GM19467 (cell line): ENCODE measurements at regions not wholly inside any gene's neighbourhood (a gene's known extent, or its start where the extent isn't known, plus 50 kb on each side); places are given as distances from the start of the nearest gene placed in this dataset.
A peak's percentile ranks its signal among the peaks of the same experiment; 100 is the strongest.
"Not testable (repeated sequence)": the region's sequence is repeated elsewhere in the genome, so short reads cannot be mapped to it uniquely, and the experiment has no call there.

ENCODE experiments used
- ATAC-seq: cut with Tn5 transposase; IDR thresholded peaks from one replicate; pipeline ENCODE4 v1.9.1; 2021; ENCODE audit warnings: mild to moderate bottlenecking, moderate library complexity; ENCODE audit not compliant: unreplicated experiment

- peak; percentile 85 for ATAC-seq
Observed at GRCh38 chr1:80629304-80629837, 1171.4 kb upstream of the ADGRL2 start.

- ATAC-seq, result no peak
Observed at GRCh38 chr1:80624682-80625081, 1176.1 kb upstream of the ADGRL2 start.

- no peak for ATAC-seq
Observed at GRCh38 chr1:80607064-80607463, 1193.7 kb upstream of the ADGRL2 start.

GRCh38 chr1:80594013-80594412 is 1206.7 kb upstream of the ADGRL2 start:
- no peak for ATAC-seq

- no peak for ATAC-seq
Observed at GRCh38 chr1:80593197-80593596, 1207.5 kb upstream of the ADGRL2 start.

GRCh38 chr1:80582980-80583379 is 1217.8 kb upstream of the ADGRL2 start:
- ATAC-seq, result no peak

GRCh38 chr1:80579055-80579454 is 1221.7 kb upstream of the ADGRL2 start:
- ATAC-seq, result no peak

- ATAC-seq, result no peak
Observed at GRCh38 chr1:80566867-80567266, 1233.9 kb upstream of the ADGRL2 start.

GRCh38 chr1:80566123-80566522 is 1234.6 kb upstream of the ADGRL2 start:
- no peak for ATAC-seq

- no peak for ATAC-seq
Observed at GRCh38 chr1:80565406-80565805, 1235.3 kb upstream of the ADGRL2 start.

- ATAC-seq, result no peak
Observed at GRCh38 chr1:80542231-80542630, 1258.5 kb upstream of the ADGRL2 start.

GRCh38 chr1:80540596-80540995 is 1260.1 kb upstream of the ADGRL2 start:
- ATAC-seq, result no peak

GRCh38 chr1:80540149-80540548 is 1260.6 kb upstream of the ADGRL2 start:
- ATAC-seq, result no peak

GRCh38 chr1:80539298-80539697 is 1261.4 kb upstream of the ADGRL2 start:
- not testable (repeated sequence) for ATAC-seq

GRCh38 chr1:80536461-80536860 is 1264.3 kb upstream of the ADGRL2 start:
- no peak for ATAC-seq

- no peak for ATAC-seq
Observed at GRCh38 chr1:80535466-80535865, 1265.3 kb upstream of the ADGRL2 start.

GRCh38 chr1:80534606-80535360 is 1266.0 kb upstream of the ADGRL2 start:
- ATAC-seq, result no peak

GRCh38 chr1:80533775-80534334 is 1266.9 kb upstream of the ADGRL2 start:
- no peak for ATAC-seq

- ATAC-seq, result no peak
Observed at GRCh38 chr1:80533093-80533492, 1267.6 kb upstream of the ADGRL2 start.

GRCh38 chr1:80531182-80531581 is 1269.6 kb upstream of the ADGRL2 start:
- no peak for ATAC-seq

- no peak for ATAC-seq
Observed at GRCh38 chr1:80529546-80529945, 1271.2 kb upstream of the ADGRL2 start.

GRCh38 chr1:80523861-80524260 is 1276.9 kb upstream of the ADGRL2 start:
- ATAC-seq, result no peak
